ENCODE measurements at regions not wholly inside any gene's neighbourhood (a gene's known extent, or its start where the extent isn't known, plus 50 kb on each side); places are given as distances from the start of the nearest gene placed in this dataset.

- WGBS (ENCODE audit: insufficient coverage): 85% methylated on average over 23 of the region's 23 CpGs
- no peak for ATAC-seq
- no peaks in the 10 kb centered on the region for H3K27me3 ChIP-seq (ENCODE audit: control insufficient read depth, insufficient read depth, low read length)
Observed at GRCh38 chr22:48669986-48670716, 1157.5 kb downstream of the BRD1 start.

GRCh38 chr22:48669226-48669625, 1158.4 kb downstream of the BRD1 start:
- intact Hi-C loops (cut with micrococcal nuclease): no loop called here
- Mint-ChIP-seq H3K4me1 (no peaks in the 10 kb centered on the region), H3K36me3 (no peaks in the 10 kb centered on the region), H3K4me3 (no peak overlapping the region), H3K27ac (no peak overlapping the region), H3K27me3 (ENCODE audit: low read depth in 2 of 2) (no peaks in the 10 kb centered on the region), H3K9me3 (peaks cover 0 to under 1% of the 10 kb centered on the region in 2 donors)
- 85% methylated on average over 8 of the region's 8 CpGs for WGBS (ENCODE audit: insufficient coverage)
- Histone ChIP-seq H3K4me3 (ENCODE audit: low read length) (no peak overlapping the region), H3K4me1 (ENCODE audit: control insufficient read depth, insufficient read depth, low read length) (no peaks in the 10 kb centered on the region), H3K9me3 (ENCODE audit: control insufficient read depth, insufficient read depth, low read length) (no peaks in the 10 kb centered on the region), H3K27me3 (ENCODE audit: control insufficient read depth, insufficient read depth, low read length) (no peaks in the 10 kb centered on the region), H3K27ac (ENCODE audit: low read length) (no peak overlapping the region), H3K36me3 (ENCODE audit: control insufficient read depth, insufficient read depth, low read length) (no peaks in the 10 kb centered on the region)
- ATAC-seq: no peak
- no peak for TF ChIP-seq CTCF (IDR thresholded peaks at IDR 0.05)
- DNase-seq: no peak

More at GRCh38 chr22:48669986-48670716, 1157.5 kb downstream of the BRD1 start:
- Histone ChIP-seq H3K27ac (ENCODE audit: low read length) (no peak overlapping the region), H3K9me3 (ENCODE audit: control insufficient read depth, insufficient read depth, low read length) (no peaks in the 10 kb centered on the region), H3K4me1 (ENCODE audit: control insufficient read depth, insufficient read depth, low read length) (no peaks in the 10 kb centered on the region), H3K4me3 (ENCODE audit: low read length) (no peak overlapping the region), H3K36me3 (ENCODE audit: control insufficient read depth, insufficient read depth, low read length) (no peaks in the 10 kb centered on the region)
- no peak for TF ChIP-seq CTCF (IDR thresholded peaks at IDR 0.05)
- no peak for DNase-seq
- no peak overlapping the region for H3K27ac Mint-ChIP-seq
- no peaks in the 10 kb centered on the region for H3K27me3 Mint-ChIP-seq (ENCODE audit: low read depth in 2 of 2)
- H3K9me3 Mint-ChIP-seq: no peaks in the 10 kb centered on the region
- no peaks in the 10 kb centered on the region for H3K4me1 Mint-ChIP-seq
- H3K36me3 Mint-ChIP-seq: no peaks in the 10 kb centered on the region
- no peak overlapping the region for H3K4me3 Mint-ChIP-seq
- intact Hi-C loops (cut with micrococcal nuclease): no loop called here

- H3K27ac ChIP-seq (ENCODE audit: low read length): no peak overlapping the region
- ATAC-seq: no peak
- Mint-ChIP-seq H3K9me3 (peaks cover 0 to 2% of the 10 kb centered on the region in 2 donors), H3K4me3 (no peak overlapping the region), H3K36me3 (no peaks in the 10 kb centered on the region), H3K4me1 (no peaks in the 10 kb centered on the region), H3K27ac (no peak overlapping the region), H3K27me3 (ENCODE audit: low read depth in 2 of 2) (no peaks in the 10 kb centered on the region)
- WGBS (ENCODE audit: insufficient coverage): 88% methylated on average over 14 of the region's 14 CpGs
- no peaks in the 10 kb centered on the region for H3K27me3 ChIP-seq (ENCODE audit: control insufficient read depth, insufficient read depth, low read length)
- H3K4me1 ChIP-seq (ENCODE audit: control insufficient read depth, insufficient read depth, low read length): no peaks in the 10 kb centered on the region
- no peak for TF ChIP-seq CTCF (IDR thresholded peaks at IDR 0.05)
- no peak overlapping the region for H3K4me3 ChIP-seq (ENCODE audit: low read length)
- peaks cover 7% of the 10 kb centered on the region for H3K9me3 ChIP-seq (ENCODE audit: control insufficient read depth, insufficient read depth, low read length)
- DNase-seq: no peak
- no peaks in the 10 kb centered on the region for H3K36me3 ChIP-seq (ENCODE audit: control insufficient read depth, insufficient read depth, low read length)
- intact Hi-C loops (cut with micrococcal nuclease): no loop called here
Observed at GRCh38 chr22:48667289-48667688, 1160.4 kb downstream of the BRD1 start.

GRCh38 chr22:48666620-48667019, 1161.1 kb downstream of the BRD1 start:
- Mint-ChIP-seq H3K4me3 (no peak overlapping the region), H3K9me3 (peaks cover 0 to 2% of the 10 kb centered on the region in 2 donors), H3K27ac (no peak overlapping the region), H3K27me3 (ENCODE audit: low read depth in 2 of 2) (no peaks in the 10 kb centered on the region), H3K4me1 (no peaks in the 10 kb centered on the region), H3K36me3 (no peaks in the 10 kb centered on the region)
- H3K36me3 ChIP-seq (ENCODE audit: control insufficient read depth, insufficient read depth, low read length): no peaks in the 10 kb centered on the region
- no peak overlapping the region for H3K27ac ChIP-seq (ENCODE audit: low read length)
- 78% methylated on average over 9 of the region's 9 CpGs for WGBS (ENCODE audit: insufficient coverage)
- H3K9me3 ChIP-seq (ENCODE audit: control insufficient read depth, insufficient read depth, low read length): peaks cover 7% of the 10 kb centered on the region
- DNase-seq (no peak), ATAC-seq (no peak)
- no peaks in the 10 kb centered on the region for H3K27me3 ChIP-seq (ENCODE audit: control insufficient read depth, insufficient read depth, low read length)
- intact Hi-C loops (cut with micrococcal nuclease): no loop called here
- no peak overlapping the region for H3K4me3 ChIP-seq (ENCODE audit: low read length)
- no peak for TF ChIP-seq CTCF (IDR thresholded peaks at IDR 0.05)
- H3K4me1 ChIP-seq (ENCODE audit: control insufficient read depth, insufficient read depth, low read length): no peaks in the 10 kb centered on the region
